ENCODE measurements at regions not wholly inside any gene's neighbourhood (a gene's known extent, or its start where the extent isn't known, plus 50 kb on each side); places are given as distances from the start of the nearest gene placed in this dataset.

DNA sequence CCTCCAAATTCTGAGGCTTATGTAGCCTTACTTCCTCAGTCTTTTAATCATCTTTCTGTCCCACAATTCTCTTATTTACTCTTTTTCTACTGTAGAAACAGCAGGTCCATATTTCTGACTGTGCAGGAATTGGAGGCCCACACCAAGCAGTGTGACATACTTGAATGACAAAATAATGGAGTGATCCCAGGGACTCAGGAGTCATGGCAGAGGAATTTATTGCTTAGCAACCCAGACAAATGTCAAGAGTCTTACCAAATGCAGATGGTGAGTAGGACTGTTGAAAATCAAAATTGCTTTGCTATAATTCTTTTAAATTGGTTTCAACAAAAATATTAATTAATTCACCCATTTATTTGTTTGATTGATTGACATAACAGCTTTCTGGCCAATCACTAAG is 59.9 kb downstream of the HTR1B start:
- DNase-seq (ENCODE audit: low spot score), result no peak
- intact Hi-C loops (cut with DNase I), result no loop called here

GRCh38 chr6:77401231-77401630 is 62.1 kb downstream of the HTR1B start:
- intact Hi-C loops (cut with DNase I), result no loop called here
- DNase-seq (ENCODE audit: low spot score), result no peak

DNA sequence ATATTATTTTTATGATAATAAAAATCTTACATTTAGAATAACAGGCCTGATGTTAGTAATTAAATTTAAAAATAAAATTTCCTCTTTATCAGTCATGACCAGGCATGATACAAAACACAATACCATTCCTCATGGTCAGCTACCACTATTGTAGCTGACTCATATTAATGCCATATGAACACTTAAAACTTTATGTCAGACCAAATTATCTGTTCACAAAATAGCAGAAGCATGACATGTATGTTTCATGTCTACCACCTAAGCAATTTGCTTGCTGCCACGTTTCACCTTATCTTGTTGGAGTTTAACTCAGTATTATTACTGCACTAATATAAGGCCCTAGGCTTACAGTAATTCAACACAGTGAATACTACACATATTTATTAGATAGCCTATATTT is 65.7 kb downstream of the HTR1B start:
- DNase-seq (ENCODE audit: low spot score), result no peak
- intact Hi-C loops (cut with DNase I), result no loop called here

DNA sequence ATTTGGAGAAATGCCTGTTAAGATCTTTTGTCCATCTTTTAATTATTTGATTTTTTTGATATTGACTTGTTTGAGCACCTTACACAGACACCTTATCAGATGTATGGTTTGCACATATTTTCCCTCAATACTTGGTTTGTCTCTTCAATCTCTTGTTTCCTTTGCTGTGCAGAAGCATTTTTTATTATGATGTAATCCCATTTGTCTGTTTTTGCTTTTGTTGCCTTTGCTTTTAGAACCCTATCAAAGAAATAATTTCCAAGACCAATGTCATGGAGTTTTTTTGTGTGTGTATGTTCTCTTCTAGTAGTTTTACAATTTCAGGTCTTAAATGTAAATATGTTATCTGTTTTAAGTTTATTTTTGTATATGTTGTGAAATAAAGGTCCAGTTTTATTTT is 73.9 kb downstream of the HTR1B start:
- intact Hi-C loops (cut with DNase I), result no loop called here
- no peak for DNase-seq (ENCODE audit: low spot score)

DNA sequence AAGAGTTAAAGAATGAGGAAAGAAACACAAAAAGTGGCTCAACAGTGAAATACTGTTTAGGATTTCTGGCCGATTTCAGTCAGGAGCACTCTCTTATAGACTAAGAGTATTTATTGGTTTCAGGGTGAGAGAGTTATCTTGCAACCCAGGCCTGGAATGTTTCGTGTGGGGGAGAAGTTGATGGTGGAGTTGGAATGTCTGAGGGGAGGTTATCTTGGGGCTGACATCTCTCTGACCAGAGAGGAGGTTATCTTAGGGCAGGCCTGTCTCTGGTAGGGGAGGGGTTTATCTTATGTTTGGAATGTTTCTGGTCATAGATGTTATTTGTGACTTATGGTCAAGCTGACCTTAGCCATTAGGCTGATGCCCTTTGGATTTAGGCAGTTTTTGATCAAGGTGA is 80.3 kb downstream of the HTR1B start:
- no peak for DNase-seq (ENCODE audit: low spot score)
- intact Hi-C loops (cut with DNase I), result no loop called here

DNA sequence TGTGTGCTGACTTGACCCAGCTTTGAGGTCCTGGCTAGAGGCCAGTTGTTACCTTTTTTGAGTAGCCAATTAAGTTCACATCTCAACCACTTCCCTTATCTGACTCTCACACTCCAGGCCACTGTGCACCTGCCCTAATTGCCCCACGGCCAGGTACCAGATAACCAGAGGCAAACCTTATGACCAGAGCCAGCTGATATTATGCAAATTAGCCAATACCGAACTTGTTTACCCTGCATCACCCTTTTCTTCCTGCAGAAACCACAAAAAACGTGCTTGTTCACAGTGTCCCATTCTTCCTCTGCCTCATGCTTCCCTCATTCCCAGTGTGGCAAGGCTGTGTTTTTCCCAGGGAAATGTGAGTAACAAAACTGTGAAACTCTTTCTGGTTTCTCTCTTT is 89.3 kb downstream of the HTR1B start:
- no peak for DNase-seq (ENCODE audit: low spot score)
- intact Hi-C loops (cut with DNase I), result no loop called here

- no peak for DNase-seq (ENCODE audit: low spot score)
- intact Hi-C loops (cut with DNase I), result no loop called here
Measured at GRCh38 chr6:77371748-77372147, 91.5 kb downstream of the HTR1B start.

GRCh38 chr6:77368660-77369313 is 94.5 kb downstream of the HTR1B start:
- intact Hi-C loops (cut with DNase I), result no loop called here
- peak; percentile 79 for DNase-seq (ENCODE audit: low spot score)

DNA sequence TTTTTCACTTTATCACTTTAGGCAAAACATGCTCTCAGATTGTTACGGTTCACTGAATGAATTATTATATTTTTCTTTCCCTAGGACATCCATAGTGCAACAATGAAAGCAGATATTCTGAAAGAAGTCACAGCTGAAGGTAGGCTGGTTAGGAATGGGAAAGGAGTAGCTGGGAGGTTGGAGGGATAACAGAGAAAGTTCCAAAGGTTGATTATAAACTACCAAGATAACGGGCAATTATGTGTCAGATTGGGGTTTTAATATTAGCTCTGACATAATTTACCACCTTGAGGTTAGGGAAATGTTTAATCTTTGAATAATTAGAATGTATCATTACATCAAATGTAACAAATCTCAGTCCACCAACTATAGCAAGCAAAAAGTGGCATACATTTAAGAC is 96.5 kb downstream of the HTR1B start:
- intact Hi-C loops (cut with DNase I), result no loop called here
- no peak for DNase-seq (ENCODE audit: low spot score)

DNA sequence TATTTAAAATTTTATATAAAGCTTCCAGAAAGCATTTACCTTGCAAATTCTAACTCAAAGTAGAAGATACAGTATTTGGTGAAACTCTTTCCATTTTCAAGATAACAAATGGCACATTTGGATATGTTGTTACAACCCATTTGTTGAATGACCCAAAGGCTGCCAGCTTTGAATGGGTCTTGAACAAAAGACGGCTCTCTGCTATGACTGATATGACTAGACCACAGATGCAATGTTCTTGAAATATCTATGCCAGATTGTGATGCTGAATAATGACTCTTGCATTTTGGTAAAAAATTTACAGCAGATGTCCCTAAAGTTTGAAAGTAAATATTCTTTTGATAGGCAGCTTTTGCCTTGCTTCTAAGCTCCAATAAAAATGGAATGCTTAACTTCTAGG is 99.6 kb downstream of the HTR1B start:
- intact Hi-C loops (cut with DNase I), result no loop called here
- DNase-seq (ENCODE audit: low spot score), result no peak

DNA sequence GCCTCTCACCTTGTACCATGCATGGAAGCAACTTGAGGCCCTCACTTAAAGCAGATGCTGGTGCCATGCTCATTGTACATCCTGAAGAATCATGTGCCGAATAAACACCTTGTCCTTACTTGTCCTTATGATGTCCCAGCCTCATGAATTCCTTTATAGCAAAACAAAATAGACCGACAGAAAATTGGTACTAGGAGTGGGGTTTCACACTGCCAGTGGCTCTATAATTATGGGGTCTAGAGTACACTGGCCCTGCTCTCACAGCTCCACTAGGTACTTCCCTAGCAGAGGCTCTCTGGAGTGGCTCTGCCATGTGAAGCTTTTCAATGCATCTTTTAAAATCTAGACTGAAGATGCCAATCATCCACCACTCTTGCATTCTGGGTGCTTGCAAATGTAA is 101.2 kb downstream of the HTR1B start:
- DNase-seq (ENCODE audit: low spot score), result no peak
- intact Hi-C loops (cut with DNase I), result no loop called here

- intact Hi-C loops (cut with DNase I), result no loop called here
- DNase-seq (ENCODE audit: low spot score), result no peak
Measured at GRCh38 chr6:77361018-77361417, 102.3 kb downstream of the HTR1B start.

DNA sequence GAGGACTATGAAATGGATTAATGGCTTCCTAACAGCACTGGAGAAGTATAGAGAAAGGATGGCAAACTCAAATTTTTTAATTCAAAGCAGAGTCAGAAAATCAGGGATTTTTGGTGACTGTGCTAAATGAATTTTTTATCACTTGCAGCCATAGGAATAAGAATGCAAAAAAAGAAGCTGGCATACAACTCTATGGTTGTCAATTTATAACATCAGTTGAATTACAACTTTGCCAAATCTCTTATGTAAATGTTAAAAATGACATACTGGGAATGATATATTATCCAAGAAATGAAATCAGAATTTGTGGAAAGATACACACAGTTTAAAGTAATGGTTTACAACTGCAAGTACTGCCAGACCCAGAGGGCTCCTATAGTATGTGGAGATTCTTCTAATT is 106.5 kb downstream of the HTR1B start:
- intact Hi-C loops (cut with DNase I), result no loop called here
- no peak for DNase-seq (ENCODE audit: low spot score)

DNA sequence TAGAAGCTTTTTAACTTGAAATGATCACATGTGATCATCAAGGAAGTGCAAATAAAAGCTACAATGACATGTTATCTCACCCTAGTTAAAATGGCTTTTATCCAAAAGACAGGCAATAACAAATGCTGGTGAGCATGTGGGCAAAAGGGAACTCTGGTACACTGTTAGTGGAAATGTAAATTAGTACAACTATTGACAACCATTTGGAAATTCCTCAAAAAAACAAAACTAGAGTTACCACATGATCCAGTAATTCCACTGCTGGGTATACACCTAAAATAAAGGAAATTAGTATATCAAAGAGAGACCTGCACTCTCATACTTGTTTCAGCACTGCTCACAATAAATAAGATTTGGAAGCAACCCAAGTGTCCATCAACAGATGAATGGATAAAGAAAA is 108.7 kb downstream of the HTR1B start:
- no peak for DNase-seq (ENCODE audit: low spot score)
- intact Hi-C loops (cut with DNase I), result no loop called here

DNA sequence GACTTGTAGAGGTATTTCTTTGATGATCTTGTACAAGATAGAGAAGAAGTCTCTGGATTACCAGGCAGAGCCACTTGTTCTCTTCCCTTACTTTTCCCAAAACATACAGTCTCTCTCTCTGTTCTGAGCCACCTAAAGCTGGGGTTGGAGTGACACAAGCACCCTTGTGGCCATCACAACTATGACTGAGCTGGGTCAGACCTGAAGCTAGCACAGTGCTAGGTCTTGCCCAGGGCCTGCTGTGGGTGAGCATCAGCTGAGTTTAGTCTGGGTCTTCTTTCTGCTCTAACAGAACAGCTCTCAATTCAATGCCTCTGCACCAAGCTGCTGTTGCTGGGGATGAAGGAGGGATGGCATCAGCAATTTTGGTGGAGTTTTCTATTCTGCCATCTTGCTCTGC is 110.2 kb downstream of the HTR1B start:
- no peak for DNase-seq (ENCODE audit: low spot score)
- intact Hi-C loops (cut with DNase I), result no loop called here

DNA sequence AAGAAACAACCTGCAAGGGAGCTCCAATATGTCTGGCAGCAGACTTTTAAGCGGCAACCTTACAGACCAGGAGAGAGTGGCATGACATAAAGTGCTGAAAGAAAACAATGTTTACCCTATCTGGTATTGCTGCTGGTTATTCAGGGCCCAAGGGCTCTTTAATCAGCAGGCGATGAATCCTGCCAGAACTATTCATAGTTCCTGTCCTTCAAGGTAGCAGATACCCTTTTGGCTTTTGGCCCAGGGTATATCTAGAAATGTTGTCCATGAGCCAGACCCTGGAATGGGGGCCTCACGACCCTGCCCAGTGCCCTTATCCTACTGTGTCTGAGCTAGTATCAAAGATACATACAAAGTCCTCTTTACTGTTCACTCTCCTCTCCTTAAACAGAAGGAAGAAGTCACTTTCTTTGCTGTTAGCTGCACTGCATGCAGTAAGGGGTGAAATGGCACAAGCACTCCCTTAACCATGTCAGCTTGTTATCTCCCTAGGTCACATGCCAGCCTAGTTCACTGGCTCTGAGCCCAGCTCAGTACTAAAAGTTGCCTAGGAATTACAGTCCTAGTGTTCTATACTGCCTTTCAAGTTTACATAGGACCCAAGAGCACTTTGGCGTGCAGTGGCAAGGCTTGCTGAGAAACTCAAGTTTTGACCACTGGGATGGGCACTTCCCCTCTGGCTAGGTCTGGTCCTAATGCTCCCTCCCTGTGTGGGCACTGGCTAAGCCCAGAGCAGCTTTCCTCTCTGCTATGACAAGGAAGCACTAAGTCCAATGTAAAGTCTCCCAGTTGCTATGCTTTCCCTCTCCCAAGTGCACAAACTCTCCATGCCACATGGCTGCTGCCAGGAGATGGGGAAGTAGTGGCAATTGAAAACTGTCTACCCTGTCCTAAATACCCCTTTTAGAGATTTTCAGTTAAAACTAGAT is 122.0 kb downstream of the HTR1B start:
- no peak for DNase-seq (ENCODE audit: low spot score)
- intact Hi-C loops (cut with DNase I), result no loop called here

DNA sequence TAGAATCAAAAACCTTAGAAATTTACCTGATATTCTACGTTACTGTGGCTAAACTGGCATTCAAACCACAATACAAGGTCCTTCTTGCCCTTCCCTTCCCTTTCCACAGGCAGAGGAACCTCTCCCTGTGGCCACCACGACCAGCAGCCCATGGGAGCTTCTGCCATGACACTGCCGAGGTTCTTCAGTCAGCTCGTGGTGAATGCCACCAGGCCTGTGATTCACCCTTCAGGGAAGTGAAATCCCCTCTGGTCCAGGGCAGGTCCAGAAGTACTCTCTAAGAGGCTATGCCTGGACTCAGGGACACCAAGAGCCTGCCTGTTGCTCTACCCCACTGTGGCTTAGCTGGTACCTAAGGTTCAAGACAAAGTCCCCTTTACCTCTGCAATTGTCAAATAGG is 123.0 kb downstream of the HTR1B start:
- intact Hi-C loops (cut with DNase I), result no loop called here
- no peak for DNase-seq (ENCODE audit: low spot score)

DNA sequence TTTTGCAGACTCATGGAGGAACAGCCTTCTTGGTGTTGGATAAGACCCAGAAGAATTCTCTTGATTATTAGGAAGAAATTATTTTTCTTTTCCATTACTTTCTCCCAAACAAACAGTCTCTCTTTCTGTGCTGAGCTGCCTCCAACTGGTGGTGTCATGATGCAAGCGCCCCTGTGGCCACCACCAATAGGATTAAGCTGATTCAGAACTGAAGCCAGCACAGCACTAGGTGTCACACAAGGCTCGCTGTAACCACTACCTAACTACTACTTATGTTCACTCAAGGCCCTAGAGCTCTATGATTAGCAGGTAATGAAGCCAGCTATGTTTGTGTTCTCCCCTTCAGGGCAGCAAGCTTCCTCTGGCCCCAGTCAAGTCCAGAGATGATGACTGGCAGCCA is 123.4 kb downstream of the HTR1B start:
- intact Hi-C loops (cut with DNase I), result no loop called here
- no peak for DNase-seq (ENCODE audit: low spot score)

- intact Hi-C loops (cut with DNase I), result no loop called here
- no peak for DNase-seq (ENCODE audit: low spot score)
Measured at GRCh38 chr6:77337392-77337791, 125.9 kb downstream of the HTR1B start.

DNA sequence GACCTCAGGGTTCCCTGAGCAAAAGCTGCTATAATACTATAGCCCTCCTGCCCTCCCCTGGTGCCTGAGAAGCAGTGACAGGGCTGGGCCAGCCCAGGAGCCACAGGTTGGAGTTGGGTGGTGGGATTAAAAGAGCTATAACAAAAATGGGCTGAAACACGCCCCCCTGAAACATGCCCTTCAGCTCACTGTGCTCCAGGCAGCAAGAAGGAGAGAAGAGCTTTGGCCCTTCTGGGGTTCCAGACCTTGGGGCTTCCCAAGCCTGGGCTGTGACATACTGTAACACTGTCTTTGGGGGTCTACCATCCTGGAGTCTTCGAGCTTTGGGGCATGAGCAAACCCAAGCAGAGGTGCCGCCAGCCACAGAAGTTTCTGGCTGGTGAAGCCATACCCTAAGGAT is 129.2 kb downstream of the HTR1B start:
- intact Hi-C loops (cut with DNase I), result no loop called here
- DNase-seq (ENCODE audit: low spot score), result no peak
